ENCODE measurements at regions not wholly inside any gene's neighbourhood (a gene's known extent, or its start where the extent isn't known, plus 50 kb on each side); places are given as distances from the start of the nearest gene placed in this dataset.
"Not testable (repeated sequence)": the region's sequence is repeated elsewhere in the genome, so short reads cannot be mapped to it uniquely, and the experiment has no call there.

DNA sequence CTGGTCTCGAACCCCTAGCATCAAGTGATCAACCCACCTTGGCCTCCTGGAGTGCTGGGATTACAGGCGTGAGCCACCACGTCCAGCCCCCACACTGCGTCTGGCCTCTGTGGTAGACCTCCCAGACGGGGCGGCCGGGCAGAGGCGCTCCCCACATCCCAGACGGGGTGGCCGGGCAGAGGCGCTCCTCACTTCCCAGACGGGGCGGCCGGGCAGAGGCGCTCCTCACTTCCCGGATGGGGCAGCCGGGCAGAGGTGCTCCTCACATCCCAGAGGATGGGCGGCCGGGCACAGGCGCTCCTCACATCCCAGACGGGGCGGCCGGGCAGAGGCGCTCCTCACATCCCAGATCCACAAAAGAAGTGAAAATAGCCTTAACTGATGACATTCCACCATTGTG lies 1891.0 kb upstream of the CDH9 start:
- TF ChIP-seq, protein P1, sequence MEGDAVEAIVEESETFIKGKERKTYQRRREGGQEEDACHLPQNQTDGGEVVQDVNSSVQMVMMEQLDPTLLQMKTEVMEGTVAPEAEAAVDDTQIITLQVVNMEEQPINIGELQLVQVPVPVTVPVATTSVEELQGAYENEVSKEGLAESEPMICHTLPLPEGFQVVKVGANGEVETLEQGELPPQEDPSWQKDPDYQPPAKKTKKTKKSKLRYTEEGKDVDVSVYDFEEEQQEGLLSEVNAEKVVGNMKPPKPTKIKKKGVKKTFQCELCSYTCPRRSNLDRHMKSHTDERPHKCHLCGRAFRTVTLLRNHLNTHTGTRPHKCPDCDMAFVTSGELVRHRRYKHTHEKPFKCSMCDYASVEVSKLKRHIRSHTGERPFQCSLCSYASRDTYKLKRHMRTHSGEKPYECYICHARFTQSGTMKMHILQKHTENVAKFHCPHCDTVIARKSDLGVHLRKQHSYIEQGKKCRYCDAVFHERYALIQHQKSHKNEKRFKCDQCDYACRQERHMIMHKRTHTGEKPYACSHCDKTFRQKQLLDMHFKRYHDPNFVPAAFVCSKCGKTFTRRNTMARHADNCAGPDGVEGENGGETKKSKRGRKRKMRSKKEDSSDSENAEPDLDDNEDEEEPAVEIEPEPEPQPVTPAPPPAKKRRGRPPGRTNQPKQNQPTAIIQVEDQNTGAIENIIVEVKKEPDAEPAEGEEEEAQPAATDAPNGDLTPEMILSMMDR (IDR thresholded peaks at IDR 0.05; ENCODE audit: low read depth, low read length) = not testable (repeated sequence)
- TF ChIP-seq POLR2A (IDR thresholded peaks at IDR 0.05; ENCODE audit: extremely low read depth, insufficient read length) = not testable (repeated sequence)
